ENCODE measurements at regions not wholly inside any gene's neighbourhood (a gene's known extent, or its start where the extent isn't known, plus 50 kb on each side); places are given as distances from the start of the nearest gene placed in this dataset.

DNA sequence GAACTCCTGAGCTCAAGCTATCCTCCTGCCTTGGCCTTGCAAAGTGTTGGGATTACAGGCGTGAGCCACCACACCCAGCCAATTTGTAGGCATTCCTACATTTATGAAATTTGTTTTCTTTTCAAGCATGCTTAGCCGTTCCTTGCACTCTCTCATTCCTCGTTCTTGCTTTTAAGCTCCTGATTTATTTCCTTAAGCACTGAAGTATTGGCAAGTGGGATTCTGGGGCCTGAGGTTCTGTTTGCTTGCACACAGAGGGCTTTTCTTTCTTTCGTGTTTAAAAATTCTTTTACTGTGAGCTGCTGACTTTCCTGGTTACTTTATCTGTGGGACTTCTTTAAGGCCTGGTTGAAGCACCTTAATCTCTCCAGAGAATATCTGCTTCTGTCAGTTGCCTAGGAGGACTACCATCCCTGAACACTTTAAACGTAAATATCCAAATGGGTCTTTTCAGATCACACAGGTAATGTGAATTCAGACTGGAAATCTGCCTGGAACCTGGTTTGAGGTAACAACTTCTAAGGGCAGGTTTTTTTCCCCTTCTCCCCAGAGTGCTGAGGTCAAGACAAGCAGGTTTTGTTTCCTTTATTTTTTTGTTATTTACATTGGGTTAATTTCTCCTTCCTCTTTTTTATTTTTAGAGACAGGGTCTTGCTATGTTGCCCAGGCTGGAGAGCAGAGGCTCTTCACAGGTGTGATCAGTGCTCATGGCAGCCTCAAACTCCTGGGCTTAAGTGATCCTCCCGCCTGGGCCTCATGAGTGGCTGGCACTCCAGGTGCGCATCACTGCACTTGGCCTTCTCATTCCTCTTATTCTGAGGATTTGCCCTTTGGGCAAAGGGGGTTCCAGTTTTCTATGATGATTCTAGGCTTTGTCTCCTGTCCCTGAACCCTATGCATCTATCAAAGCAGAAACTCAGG lies 102.9 kb downstream of the PFKFB3 start:
- no peaks in the 10 kb centered on the region for H3K27me3 ChIP-seq

DNA sequence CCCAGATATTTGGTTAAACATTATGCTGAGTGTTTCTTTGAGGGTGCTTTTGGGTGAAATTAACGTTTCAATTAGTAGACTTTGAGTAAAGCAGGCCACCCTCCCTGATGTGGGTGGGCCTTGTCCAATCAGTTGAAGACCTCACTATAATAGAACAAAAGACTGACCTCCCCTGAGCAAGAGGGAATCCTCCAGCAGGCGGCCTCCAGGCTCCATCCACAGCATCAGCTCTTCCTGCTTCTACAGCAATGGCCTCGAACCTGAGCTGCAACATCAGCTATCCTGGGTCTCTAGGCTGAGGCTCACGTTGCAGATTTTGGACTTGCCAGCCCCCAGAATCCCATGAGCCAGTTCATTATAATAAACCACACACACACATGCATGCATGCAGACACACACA lies 104.2 kb downstream of the PFKFB3 start:
- Histone ChIP-seq H3K36me3 (no peaks in the 10 kb centered on the region), H3K27me3 (no peaks in the 10 kb centered on the region), H3K4me1 (no peaks in the 10 kb centered on the region), H3K4me3 (ENCODE audit: low read depth, low read length) (no peak overlapping the region), H3K9me3 (no peaks in the 10 kb centered on the region; the same call in 1 of the 2 replicates)
- no peak for DNase-seq
- TF ChIP-seq, protein P1, sequence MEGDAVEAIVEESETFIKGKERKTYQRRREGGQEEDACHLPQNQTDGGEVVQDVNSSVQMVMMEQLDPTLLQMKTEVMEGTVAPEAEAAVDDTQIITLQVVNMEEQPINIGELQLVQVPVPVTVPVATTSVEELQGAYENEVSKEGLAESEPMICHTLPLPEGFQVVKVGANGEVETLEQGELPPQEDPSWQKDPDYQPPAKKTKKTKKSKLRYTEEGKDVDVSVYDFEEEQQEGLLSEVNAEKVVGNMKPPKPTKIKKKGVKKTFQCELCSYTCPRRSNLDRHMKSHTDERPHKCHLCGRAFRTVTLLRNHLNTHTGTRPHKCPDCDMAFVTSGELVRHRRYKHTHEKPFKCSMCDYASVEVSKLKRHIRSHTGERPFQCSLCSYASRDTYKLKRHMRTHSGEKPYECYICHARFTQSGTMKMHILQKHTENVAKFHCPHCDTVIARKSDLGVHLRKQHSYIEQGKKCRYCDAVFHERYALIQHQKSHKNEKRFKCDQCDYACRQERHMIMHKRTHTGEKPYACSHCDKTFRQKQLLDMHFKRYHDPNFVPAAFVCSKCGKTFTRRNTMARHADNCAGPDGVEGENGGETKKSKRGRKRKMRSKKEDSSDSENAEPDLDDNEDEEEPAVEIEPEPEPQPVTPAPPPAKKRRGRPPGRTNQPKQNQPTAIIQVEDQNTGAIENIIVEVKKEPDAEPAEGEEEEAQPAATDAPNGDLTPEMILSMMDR (IDR thresholded peaks at IDR 0.05; ENCODE audit: low read depth, low read length): no peak

More for the DNA sequence above, 102.9 kb downstream of the PFKFB3 start:
- TF ChIP-seq, protein P1 (IDR thresholded peaks at IDR 0.05; ENCODE audit: low read depth, low read length): no peak
- H3K9me3 ChIP-seq: no peaks in the 10 kb centered on the region; the same call in 1 of the 2 replicates
- DNase-seq: no peak
- H3K4me1 ChIP-seq: no peaks in the 10 kb centered on the region
- H3K36me3 ChIP-seq: no peaks in the 10 kb centered on the region
- H3K4me3 ChIP-seq (ENCODE audit: low read depth, low read length): no peak overlapping the region

DNA sequence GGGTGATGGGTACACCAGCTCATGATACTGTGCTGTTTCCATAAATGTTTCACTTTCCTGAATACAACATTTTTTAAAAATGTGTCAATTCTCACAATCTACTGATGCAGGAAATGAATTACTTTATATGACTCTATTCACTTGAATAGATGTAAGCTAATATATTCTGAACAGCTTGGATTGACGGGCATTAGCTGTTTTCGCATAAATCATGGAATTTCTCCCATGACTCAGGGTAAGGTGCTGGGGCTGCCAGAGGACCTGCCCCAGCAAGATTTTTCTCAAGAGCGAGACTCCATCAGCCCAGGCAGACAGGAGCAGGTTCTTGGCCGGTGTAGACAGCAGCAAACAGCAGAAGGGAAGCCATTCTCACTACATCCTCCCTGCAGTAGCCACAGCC lies 107.1 kb downstream of the PFKFB3 start:
- Histone ChIP-seq H3K9me3 (no peaks in the 10 kb centered on the region; the same call in 1 of the 2 replicates), H3K27me3 (no peaks in the 10 kb centered on the region), H3K4me1 (no peaks in the 10 kb centered on the region), H3K36me3 (no peaks in the 10 kb centered on the region), H3K4me3 (ENCODE audit: low read depth, low read length) (no peak overlapping the region)
- DNase-seq: no peak
- TF ChIP-seq, protein P1 (IDR thresholded peaks at IDR 0.05; ENCODE audit: low read depth, low read length): no peak

DNA sequence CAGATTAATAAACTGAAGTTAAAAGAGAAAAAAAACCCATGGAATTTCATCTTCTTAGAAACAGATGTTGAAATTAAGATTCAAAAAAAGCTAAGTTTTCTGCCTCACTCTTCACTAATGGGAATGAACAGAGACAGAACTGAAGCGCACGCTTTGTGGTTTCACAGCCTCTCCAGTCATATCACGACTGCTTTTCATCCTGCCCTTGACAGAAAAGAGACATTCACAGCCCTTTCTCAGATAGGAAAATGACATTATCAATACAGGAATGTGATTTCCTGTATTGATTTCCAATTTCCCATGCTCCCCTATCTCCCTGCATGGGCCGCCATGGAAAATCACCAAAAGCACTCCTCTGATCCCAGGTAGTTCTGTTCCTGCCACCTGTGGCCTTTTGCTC lies 108.2 kb downstream of the PFKFB3 start:
- H3K36me3 ChIP-seq: no peaks in the 10 kb centered on the region
- no peaks in the 10 kb centered on the region; the same call in 1 of the 2 replicates for H3K9me3 ChIP-seq
- H3K27me3 ChIP-seq: no peaks in the 10 kb centered on the region
- no peak overlapping the region for H3K4me3 ChIP-seq (ENCODE audit: low read depth, low read length)
- no peaks in the 10 kb centered on the region for H3K4me1 ChIP-seq
- TF ChIP-seq, protein P1 (IDR thresholded peaks at IDR 0.05; ENCODE audit: low read depth, low read length): no peak
- DNase-seq: no peak

DNA sequence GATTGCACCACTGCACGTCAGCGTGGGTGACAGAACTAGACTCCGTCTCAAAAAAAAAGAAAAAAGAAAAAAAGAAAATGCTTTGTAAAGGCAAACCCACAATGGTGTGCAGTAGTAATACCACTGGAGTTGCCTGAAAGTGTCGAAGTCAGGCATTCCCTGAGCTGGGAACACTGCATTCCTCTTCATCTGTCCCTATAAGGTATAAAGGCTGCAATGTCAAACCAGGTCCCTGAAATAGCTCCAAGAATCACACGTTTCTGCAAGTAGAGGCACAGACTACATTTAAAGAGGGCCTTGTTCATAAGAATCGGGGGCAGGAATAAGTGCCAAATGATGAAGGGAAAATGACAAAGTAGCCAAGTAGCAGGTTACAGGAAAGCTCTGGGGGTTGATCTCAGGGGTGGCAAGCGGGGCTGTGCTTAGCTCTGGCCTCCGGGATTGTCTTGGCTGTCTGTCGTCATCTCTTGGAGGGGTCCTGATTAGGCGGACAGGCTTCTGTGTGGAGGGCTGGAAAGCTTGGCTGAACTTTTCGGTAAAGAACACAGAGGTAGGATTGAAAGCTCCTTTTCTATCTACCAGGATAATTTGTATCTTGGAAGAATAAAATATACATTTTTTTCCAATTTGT lies 109.1 kb downstream of the PFKFB3 start:
- no peak overlapping the region for H3K4me3 ChIP-seq (ENCODE audit: low read depth, low read length)
- H3K9me3 ChIP-seq: no peaks in the 10 kb centered on the region; the same call in 1 of the 2 replicates
- TF ChIP-seq, protein P1 (IDR thresholded peaks at IDR 0.05; ENCODE audit: low read depth, low read length): no peak
- H3K4me1 ChIP-seq: no peaks in the 10 kb centered on the region
- DNase-seq: no peak
- no peaks in the 10 kb centered on the region for H3K27me3 ChIP-seq
- H3K36me3 ChIP-seq: no peaks in the 10 kb centered on the region

DNA sequence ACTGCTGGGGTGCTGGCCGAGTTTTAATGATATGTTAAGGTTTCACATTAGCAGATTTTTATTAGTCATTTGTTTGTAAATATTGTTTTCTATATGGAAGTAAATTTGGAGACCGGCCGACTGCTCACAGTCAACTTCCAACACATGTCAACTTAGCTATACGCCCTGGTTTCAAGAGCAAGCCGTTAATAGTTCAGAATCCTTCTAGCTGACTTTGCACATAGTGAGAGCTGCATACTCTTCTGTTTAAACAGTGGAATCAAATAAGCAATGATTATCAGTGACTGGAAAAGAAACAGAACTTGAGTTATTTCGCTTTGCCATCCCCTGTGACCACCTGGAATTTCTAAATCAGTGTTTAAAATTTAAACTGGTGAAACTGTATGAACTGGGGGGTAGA lies 109.9 kb downstream of the PFKFB3 start:
- H3K36me3 ChIP-seq: no peaks in the 10 kb centered on the region
- TF ChIP-seq, protein P1 (IDR thresholded peaks at IDR 0.05; ENCODE audit: low read depth, low read length): no peak
- H3K9me3 ChIP-seq: no peaks in the 10 kb centered on the region
- no peak overlapping the region for H3K4me3 ChIP-seq (ENCODE audit: low read depth, low read length)
- DNase-seq: no peak
- H3K27me3 ChIP-seq: no peaks in the 10 kb centered on the region
- no peaks in the 10 kb centered on the region for H3K4me1 ChIP-seq

All from BE2C (cell line).